ENCODE measurements at regions not wholly inside any gene's neighbourhood (a gene's known extent, or its start where the extent isn't known, plus 50 kb on each side); places are given as distances from the start of the nearest gene placed in this dataset.

DNA sequence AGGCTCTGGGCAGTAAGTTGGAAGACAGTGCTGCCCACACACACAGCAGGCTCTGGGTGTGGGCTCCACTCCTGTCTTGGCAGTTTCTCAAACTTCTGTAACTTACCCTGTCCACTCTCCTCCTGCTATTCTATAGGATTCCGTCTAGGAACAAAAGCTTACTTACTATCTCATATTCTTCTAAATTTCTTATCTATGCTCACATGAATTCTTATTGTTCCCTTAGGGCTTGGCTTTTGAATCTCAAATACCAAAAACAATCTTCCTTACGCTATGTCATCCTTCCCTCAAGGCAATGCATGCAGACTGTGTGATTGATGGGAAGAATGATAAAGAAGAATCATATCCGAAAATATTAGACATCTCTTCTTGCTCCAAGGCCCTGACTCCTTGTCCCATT, 425.9 kb upstream of the ONECUT1 start:
- H3K9ac ChIP-seq (ENCODE audit: insufficient read depth in 1 of 2, low read length in 2 of 2), result no peak overlapping the region

DNA sequence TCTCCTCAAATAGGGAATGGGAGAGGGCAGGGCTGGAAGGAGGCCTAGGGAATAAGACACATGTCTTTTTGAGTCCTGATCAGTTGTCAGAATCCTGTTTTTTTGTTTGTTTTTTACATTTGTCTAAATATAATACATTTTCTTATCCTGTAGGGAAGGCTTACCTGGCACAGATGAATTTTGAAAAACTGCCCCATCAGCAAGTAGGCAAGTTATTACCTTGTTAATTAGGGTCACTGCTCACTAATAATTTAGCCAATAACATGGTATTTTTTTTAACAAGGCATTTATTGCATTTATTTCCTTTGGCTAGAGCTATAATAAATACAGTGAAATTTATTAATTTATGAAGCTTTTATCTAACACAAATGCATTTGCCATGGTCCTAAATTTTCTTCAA, 423.2 kb upstream of the ONECUT1 start:
- TF ChIP-seq, protein P1, sequence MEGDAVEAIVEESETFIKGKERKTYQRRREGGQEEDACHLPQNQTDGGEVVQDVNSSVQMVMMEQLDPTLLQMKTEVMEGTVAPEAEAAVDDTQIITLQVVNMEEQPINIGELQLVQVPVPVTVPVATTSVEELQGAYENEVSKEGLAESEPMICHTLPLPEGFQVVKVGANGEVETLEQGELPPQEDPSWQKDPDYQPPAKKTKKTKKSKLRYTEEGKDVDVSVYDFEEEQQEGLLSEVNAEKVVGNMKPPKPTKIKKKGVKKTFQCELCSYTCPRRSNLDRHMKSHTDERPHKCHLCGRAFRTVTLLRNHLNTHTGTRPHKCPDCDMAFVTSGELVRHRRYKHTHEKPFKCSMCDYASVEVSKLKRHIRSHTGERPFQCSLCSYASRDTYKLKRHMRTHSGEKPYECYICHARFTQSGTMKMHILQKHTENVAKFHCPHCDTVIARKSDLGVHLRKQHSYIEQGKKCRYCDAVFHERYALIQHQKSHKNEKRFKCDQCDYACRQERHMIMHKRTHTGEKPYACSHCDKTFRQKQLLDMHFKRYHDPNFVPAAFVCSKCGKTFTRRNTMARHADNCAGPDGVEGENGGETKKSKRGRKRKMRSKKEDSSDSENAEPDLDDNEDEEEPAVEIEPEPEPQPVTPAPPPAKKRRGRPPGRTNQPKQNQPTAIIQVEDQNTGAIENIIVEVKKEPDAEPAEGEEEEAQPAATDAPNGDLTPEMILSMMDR (IDR thresholded peaks at IDR 0.05; ENCODE audit: control extremely low read depth, extremely low read depth), result no peak
- ATAC-seq (ENCODE audit: insufficient read depth, low FRiP score), result no peak

More for the DNA sequence above, 425.9 kb upstream of the ONECUT1 start:
- no peak for DNase-seq
- WGBS, 2 donors, result 81% methylated on average over 3 of the region's 3 CpGs
- Histone ChIP-seq H3K9me3 (ENCODE audit: control insufficient read depth in 4 of 4, insufficient read depth in 3 of 4, low read length in 3 of 4) (no peaks in the 10 kb centered on the region), H3K36me3 (ENCODE audit: control insufficient read depth in 4 of 4, insufficient read depth in 4 of 4, low read length in 4 of 4) (no peaks in the 10 kb centered on the region), H3K4me1 (ENCODE audit: control insufficient read depth in 5 of 5, insufficient read depth in 5 of 5, low read length in 5 of 5) (no peaks in the 10 kb centered on the region), H3K27ac (ENCODE audit: low read depth in 1 of 2, low read length in 1 of 2) (no peak overlapping the region), H3K27me3 (ENCODE audit: control insufficient read depth in 3 of 3, insufficient read depth in 3 of 3, low read length in 2 of 3) (no peaks in the 10 kb centered on the region), H3K4me3 (no peak overlapping the region)
- TF ChIP-seq, protein P1 (IDR thresholded peaks at IDR 0.05; ENCODE audit: control extremely low read depth, extremely low read depth), result no peak
- no peak for ATAC-seq (ENCODE audit: insufficient read depth, low FRiP score)

DNA sequence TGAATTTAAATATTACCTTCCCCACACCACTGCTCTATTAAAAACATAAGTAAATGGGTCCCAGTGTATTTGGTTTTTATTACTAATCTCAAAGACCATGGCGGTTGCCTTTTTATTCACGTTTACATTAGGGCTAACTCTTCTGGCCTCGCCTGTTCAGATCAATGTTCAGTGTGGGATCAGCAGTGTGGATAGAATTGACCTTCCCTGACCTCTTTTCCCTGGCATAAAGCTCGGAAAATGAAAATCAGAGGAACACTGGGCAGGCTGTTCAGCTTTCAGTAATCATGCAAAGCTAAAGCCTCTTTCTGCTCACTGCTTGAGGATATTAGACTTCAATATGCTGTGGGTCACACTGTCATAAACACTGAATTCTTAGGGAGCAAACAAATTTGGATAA, 422.6 kb upstream of the ONECUT1 start:
- no peak overlapping the region for H3K27ac ChIP-seq (ENCODE audit: low read depth in 1 of 2, low read length in 1 of 2)
- TF ChIP-seq, protein P1 (IDR thresholded peaks at IDR 0.05; ENCODE audit: control extremely low read depth, extremely low read depth), result no peak
- H3K27me3 ChIP-seq (ENCODE audit: control insufficient read depth in 3 of 3, insufficient read depth in 3 of 3, low read length in 2 of 3), result no peaks in the 10 kb centered on the region
- no peak overlapping the region for H3K4me3 ChIP-seq
- no peaks in the 10 kb centered on the region for H3K4me1 ChIP-seq (ENCODE audit: control insufficient read depth in 5 of 5, insufficient read depth in 5 of 5, low read length in 5 of 5)
- DNase-seq (no peak), ATAC-seq (ENCODE audit: insufficient read depth, low FRiP score) (no peak)
- H3K36me3 ChIP-seq (ENCODE audit: control insufficient read depth in 4 of 4, insufficient read depth in 4 of 4, low read length in 4 of 4), result no peaks in the 10 kb centered on the region
- no peaks in the 10 kb centered on the region for H3K9me3 ChIP-seq (ENCODE audit: control insufficient read depth in 4 of 4, insufficient read depth in 3 of 4, low read length in 3 of 4)
- WGBS, 2 donors, result 82 to 89% methylated on average over 4 of the region's 4 CpGs
- H3K9ac ChIP-seq (ENCODE audit: insufficient read depth in 1 of 2, low read length in 2 of 2), result no peak overlapping the region

More for the DNA sequence above, 423.2 kb upstream of the ONECUT1 start:
- no peak overlapping the region for H3K4me3 ChIP-seq
- no peaks in the 10 kb centered on the region for H3K4me1 ChIP-seq (ENCODE audit: control insufficient read depth in 5 of 5, insufficient read depth in 5 of 5, low read length in 5 of 5)
- H3K27ac ChIP-seq (ENCODE audit: low read depth in 1 of 2, low read length in 1 of 2), result no peak overlapping the region
- no peaks in the 10 kb centered on the region for H3K27me3 ChIP-seq (ENCODE audit: control insufficient read depth in 3 of 3, insufficient read depth in 3 of 3, low read length in 2 of 3)
- no peaks in the 10 kb centered on the region for H3K9me3 ChIP-seq (ENCODE audit: control insufficient read depth in 4 of 4, insufficient read depth in 3 of 4, low read length in 3 of 4)
- no peak for DNase-seq
- no peak overlapping the region for H3K9ac ChIP-seq (ENCODE audit: insufficient read depth in 1 of 2, low read length in 2 of 2)
- no peaks in the 10 kb centered on the region for H3K36me3 ChIP-seq (ENCODE audit: control insufficient read depth in 4 of 4, insufficient read depth in 4 of 4, low read length in 4 of 4)

DNA sequence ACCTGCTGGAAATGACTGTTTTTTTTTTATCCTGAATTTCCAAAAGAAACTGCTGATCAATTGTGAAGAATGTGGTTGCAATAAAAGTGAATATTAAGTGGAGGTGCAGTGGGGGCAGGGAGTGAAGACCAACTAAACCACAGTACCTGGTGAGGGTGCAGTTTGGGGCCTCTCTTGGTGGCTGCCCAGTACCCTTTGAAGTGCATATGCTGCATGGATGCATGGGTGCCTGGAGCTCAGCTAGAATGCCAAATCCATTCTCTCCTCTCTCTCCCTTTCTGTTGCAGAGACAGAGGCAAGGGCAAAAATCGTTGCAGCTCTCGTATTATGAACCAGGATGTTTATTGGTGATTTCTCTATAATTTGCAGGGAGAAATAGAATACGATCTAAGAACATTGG, 420.5 kb upstream of the ONECUT1 start:
- no peak for DNase-seq
- Histone ChIP-seq H3K4me1 (ENCODE audit: control insufficient read depth in 5 of 5, insufficient read depth in 5 of 5, low read length in 5 of 5) (no peaks in the 10 kb centered on the region), H3K27ac (ENCODE audit: low read depth in 1 of 2, low read length in 1 of 2) (no peak overlapping the region), H3K36me3 (ENCODE audit: control insufficient read depth in 4 of 4, insufficient read depth in 4 of 4, low read length in 4 of 4) (no peaks in the 10 kb centered on the region), H3K9ac (ENCODE audit: insufficient read depth in 1 of 2, low read length in 2 of 2) (no peak overlapping the region), H3K9me3 (ENCODE audit: control insufficient read depth in 4 of 4, insufficient read depth in 3 of 4, low read length in 3 of 4) (no peaks in the 10 kb centered on the region), H3K4me3 (no peak overlapping the region), H3K27me3 (ENCODE audit: control insufficient read depth in 3 of 3, insufficient read depth in 3 of 3, low read length in 2 of 3) (no peaks in the 10 kb centered on the region)
- 75 to 86% methylated on average over 3 of the region's 3 CpGs for WGBS, 2 donors
- ATAC-seq (ENCODE audit: insufficient read depth, low FRiP score), result no peak
- TF ChIP-seq, protein P1 (IDR thresholded peaks at IDR 0.05; ENCODE audit: control extremely low read depth, extremely low read depth), result no peak

Data from lung (tissue), 11 donors.